Hepatocyte (in vitro differentiated cells): ENCODE measurements at regions not wholly inside any gene's neighbourhood (a gene's known extent, or its start where the extent isn't known, plus 50 kb on each side); places are given as distances from the start of the nearest gene placed in this dataset.

ENCODE experiments used
- DNase-seq: peaks from one replicate; pipeline ENCODE4 v3.0.0-alpha.2; 2016; ENCODE audit warnings: low spot score
- H2AFZ ChIP-seq: fragments of 200-600 bp; sonication (generic); 2 replicates; pipeline ENCODE4 v1.6.0; 2016; ENCODE audit warnings: antibody characterized with exemption, mild to moderate bottlenecking
- H3K27ac ChIP-seq: fragments of 200-600 bp; sonication (generic); 2 replicates; pipeline ENCODE4 v1.5.1; 2016; ENCODE audit warnings: mild to moderate bottlenecking
- H3K27me3 ChIP-seq: fragments of 200-600 bp; sonication (generic); 2 replicates; pipeline ENCODE4 v1.6.1; 2016
- H3K36me3 ChIP-seq: fragments of 200-600 bp; sonication (generic); replicated peaks from 2 replicates; pipeline ENCODE4 v1.5.1; 2016; ENCODE audit warnings: low read depth; ENCODE audit not compliant: insufficient read depth
- H3K4me1 ChIP-seq: fragments of 200-600 bp; sonication (generic); 2 replicates; pipeline ENCODE4 v1.5.1; 2016; ENCODE audit warnings: mild to moderate bottlenecking, moderate library complexity; ENCODE audit not compliant: insufficient read depth
- H3K4me2 ChIP-seq: fragments of 200-600 bp; sonication (generic); 2 replicates; pipeline ENCODE4 v1.6.0; 2016
- H3K4me3 ChIP-seq: fragments of 200-600 bp; sonication (generic); 2 replicates; pipeline ENCODE4 v1.5.1; 2016; ENCODE audit warnings: mild to moderate bottlenecking
- H3K79me2 ChIP-seq: fragments of 200-600 bp; sonication (generic); 2 replicates; pipeline ENCODE4 v1.6.0; 2017; ENCODE audit warnings: mild to moderate bottlenecking
- H3K9me2 ChIP-seq: fragments of 200-600 bp; sonication (generic); replicated peaks from 2 replicates; pipeline ENCODE4 v1.6.0; 2017; ENCODE audit warnings: mild to moderate bottlenecking; ENCODE audit not compliant: insufficient read depth
- H3K9me3 ChIP-seq: fragments of 200-600 bp; sonication (generic); 2 replicates; pipeline ENCODE4 v1.5.1; 2016; ENCODE audit warnings: low read depth, mild to moderate bottlenecking
- H4K20me1 ChIP-seq: fragments of 200-600 bp; sonication (generic); 2 replicates; pipeline ENCODE4 v1.6.0; 2016; ENCODE audit warnings: mild to moderate bottlenecking; ENCODE audit not compliant: insufficient read depth, poor library complexity, severe bottlenecking
- EZH2 ChIP-seq: fragments of 200-600 bp; sonication (generic); IDR thresholded peaks from 2 replicates; pipeline ENCODE4 v1.6.1; 2016; ENCODE audit warnings: antibody characterized with exemption, mild to moderate bottlenecking, borderline replicate concordance
- EZH2phosphoT487 ChIP-seq: fragments of 200-600 bp; sonication (generic); IDR thresholded peaks from one replicate; pipeline ENCODE4 v1.6.1; 2018; ENCODE audit warnings: antibody characterized with exemption, mild to moderate bottlenecking, low read depth, moderate library complexity; ENCODE audit not compliant: unreplicated experiment, severe bottlenecking
- WGBS: methylation state at CpG from one replicate; pipeline ENCODE4 v1.1.6; 2016; ENCODE audit warnings: low lambda C conversion rate; ENCODE audit errors: missing lambda C conversion rate; 5-methylcytosine and 5-hydroxymethylcytosine counted together
- TF ChIP-seq, protein P1 (sequence below): fragments of 200-600 bp; sonication (generic); IDR thresholded peaks from 2 replicates; pipeline ENCODE4 v1.5.1; 2016; ENCODE audit warnings: antibody characterized with exemption, mild to moderate bottlenecking; ENCODE audit not compliant: poor library complexity

DNA sequence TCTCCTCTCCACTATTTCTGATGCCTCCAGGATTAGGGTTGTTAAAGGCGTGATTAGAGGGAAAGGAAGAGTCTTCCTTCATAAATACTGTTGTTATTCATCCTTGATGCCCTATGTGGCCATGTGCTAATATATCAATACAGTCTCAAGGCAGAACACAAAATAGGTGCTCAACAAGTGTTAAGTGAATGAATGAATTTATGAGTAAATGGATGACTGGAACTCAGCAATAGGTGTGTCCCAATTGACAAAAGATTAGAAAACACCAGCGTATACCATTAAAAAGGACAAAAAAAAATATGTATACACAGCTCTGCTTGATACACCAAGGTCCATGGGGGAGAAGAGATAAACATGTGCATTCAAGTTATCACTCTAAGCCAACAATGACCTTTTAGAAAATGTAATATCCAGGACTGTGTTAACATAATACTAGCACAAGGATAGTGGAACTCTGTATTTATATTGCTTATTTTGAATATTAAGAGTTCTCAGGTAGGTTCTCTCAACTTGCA is 171.2 kb upstream of the MYLIP start:
- DNase-seq: no peak
- peaks cover 25% of the 10 kb centered on the region for H3K4me1 ChIP-seq
- H4K20me1 ChIP-seq: no peaks in the 10 kb centered on the region
- H3K4me2 ChIP-seq: no peak overlapping the region
- no peak overlapping the region for H3K4me3 ChIP-seq
- no peak overlapping the region for H3K27ac ChIP-seq
- H3K79me2 ChIP-seq: no peaks in the 10 kb centered on the region
- no peaks in the 10 kb centered on the region for H3K27me3 ChIP-seq
- H3K9me3 ChIP-seq: no peaks in the 10 kb centered on the region
- no peak overlapping the region for H2AFZ ChIP-seq
- H3K36me3 ChIP-seq: no peaks in the 10 kb centered on the region
- TF ChIP-seq, protein P1, sequence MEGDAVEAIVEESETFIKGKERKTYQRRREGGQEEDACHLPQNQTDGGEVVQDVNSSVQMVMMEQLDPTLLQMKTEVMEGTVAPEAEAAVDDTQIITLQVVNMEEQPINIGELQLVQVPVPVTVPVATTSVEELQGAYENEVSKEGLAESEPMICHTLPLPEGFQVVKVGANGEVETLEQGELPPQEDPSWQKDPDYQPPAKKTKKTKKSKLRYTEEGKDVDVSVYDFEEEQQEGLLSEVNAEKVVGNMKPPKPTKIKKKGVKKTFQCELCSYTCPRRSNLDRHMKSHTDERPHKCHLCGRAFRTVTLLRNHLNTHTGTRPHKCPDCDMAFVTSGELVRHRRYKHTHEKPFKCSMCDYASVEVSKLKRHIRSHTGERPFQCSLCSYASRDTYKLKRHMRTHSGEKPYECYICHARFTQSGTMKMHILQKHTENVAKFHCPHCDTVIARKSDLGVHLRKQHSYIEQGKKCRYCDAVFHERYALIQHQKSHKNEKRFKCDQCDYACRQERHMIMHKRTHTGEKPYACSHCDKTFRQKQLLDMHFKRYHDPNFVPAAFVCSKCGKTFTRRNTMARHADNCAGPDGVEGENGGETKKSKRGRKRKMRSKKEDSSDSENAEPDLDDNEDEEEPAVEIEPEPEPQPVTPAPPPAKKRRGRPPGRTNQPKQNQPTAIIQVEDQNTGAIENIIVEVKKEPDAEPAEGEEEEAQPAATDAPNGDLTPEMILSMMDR: no peak
- TF ChIP-seq EZH2: no peak
- TF ChIP-seq EZH2phosphoT487: no peak
- H3K9me2 ChIP-seq: no peaks in the 10 kb centered on the region
- 87% methylated on average over 2 of the region's 2 CpGs for WGBS

DNA sequence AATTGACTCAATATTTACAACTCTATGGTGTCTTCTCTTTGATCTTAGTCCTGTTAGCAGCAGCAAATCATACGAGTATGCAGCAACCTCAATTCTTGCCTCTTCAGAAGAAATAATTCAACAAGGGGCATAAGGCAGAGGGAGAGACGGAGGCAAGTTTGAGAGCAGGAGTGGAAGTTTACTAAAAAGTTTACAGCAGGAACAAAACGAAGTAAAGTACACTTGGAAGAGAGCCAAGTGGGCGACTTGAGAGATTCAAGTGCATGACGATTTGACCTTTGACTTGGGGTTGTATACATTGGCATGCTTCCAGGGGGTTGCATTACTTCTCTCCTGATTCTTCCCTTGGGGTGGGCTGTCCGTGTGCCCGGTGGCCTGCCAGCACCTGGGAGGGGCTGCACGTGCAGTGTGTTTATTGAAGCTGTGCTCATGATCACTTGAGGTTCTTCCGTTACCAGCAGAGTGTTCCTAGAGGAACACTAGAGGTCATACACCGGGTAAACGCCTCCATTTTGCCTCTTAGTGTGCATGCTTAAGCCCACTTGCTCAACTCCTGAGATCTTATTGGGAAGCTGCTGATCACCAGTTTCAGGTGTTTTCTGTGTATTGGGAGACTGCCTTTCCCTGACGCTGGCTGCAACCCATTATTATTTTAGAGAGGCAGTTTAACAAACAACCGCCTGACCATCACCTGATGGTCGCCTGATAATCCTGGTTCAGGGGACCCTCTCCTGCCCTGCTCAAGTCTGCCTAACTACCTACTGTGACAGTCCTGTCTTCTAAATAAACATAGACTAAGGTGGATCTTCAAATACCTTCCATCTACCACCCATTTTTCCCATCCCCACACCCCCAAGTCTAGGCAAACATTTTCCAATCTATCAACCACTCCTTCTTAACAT is 172.4 kb upstream of the MYLIP start:
- no peak for TF ChIP-seq EZH2
- TF ChIP-seq, protein P1: no peak
- TF ChIP-seq EZH2phosphoT487: no peak
- Histone ChIP-seq H3K27me3 (no peaks in the 10 kb centered on the region), H3K4me3 (no peak overlapping the region), H3K9me2 (no peaks in the 10 kb centered on the region), H3K9me3 (no peaks in the 10 kb centered on the region), H3K27ac (peak overlapping the region; percentile 68), H2AFZ (peak overlapping the region; percentile 21), H3K36me3 (no peaks in the 10 kb centered on the region), H3K4me2 (peak overlapping the region; percentile 53), H3K79me2 (no peaks in the 10 kb centered on the region), H4K20me1 (no peaks in the 10 kb centered on the region), H3K4me1 (peaks cover 37% of the 10 kb centered on the region)
- peak; percentile 70 for DNase-seq
- WGBS: 46% methylated on average over 14 of the region's 14 CpGs

DNA sequence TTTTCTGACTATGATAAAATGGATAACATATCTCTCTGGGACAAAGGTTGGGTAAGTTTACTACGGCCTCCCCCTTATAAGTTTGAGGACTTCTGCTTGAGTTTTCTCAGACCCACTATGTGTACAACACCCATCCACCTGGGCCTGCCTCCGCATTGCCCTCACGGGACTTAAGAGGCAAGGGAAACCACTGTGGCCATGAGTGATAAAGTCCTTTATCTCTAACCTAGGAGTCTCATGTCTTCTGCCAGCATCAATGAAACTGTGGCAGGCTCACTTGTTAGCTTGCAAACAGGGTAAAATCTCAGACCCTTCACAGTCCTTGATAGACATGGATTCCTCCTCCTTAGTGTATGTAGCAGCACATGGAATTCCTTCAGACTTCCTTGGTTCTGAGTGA is 173.4 kb upstream of the MYLIP start:
- no peaks in the 10 kb centered on the region for H3K27me3 ChIP-seq
- WGBS: 74% methylated on average over 3 of the region's 3 CpGs
- peaks cover 38% of the 10 kb centered on the region for H3K4me1 ChIP-seq
- H3K79me2 ChIP-seq: no peaks in the 10 kb centered on the region
- TF ChIP-seq EZH2phosphoT487: no peak
- TF ChIP-seq EZH2: no peak
- TF ChIP-seq, protein P1: no peak
- H3K4me3 ChIP-seq: no peak overlapping the region
- no peaks in the 10 kb centered on the region for H3K9me2 ChIP-seq
- no peaks in the 10 kb centered on the region for H3K9me3 ChIP-seq
- no peak overlapping the region for H2AFZ ChIP-seq
- no peak for DNase-seq
- no peaks in the 10 kb centered on the region for H4K20me1 ChIP-seq
- no peaks in the 10 kb centered on the region for H3K36me3 ChIP-seq
- H3K27ac ChIP-seq: peak overlapping the region; percentile 68
- no peak overlapping the region for H3K4me2 ChIP-seq
